T-helper 2 cell treated with Interferon-gamma antibody and Interleukin-4, amounts not matched to agents 100 ng/mL and 5 ng/mL, for 36 hours (primary cell): ENCODE measurements at regions not wholly inside any gene's neighbourhood (a gene's known extent, or its start where the extent isn't known, plus 50 kb on each side); places are given as distances from the start of the nearest gene placed in this dataset.
"Not testable (repeated sequence)": the region's sequence is repeated elsewhere in the genome, so short reads cannot be mapped to it uniquely, and the experiment has no call there.

Experiments used
- intact Hi-C: fragments of 100-400 bp; cut with micrococcal nuclease; formaldehyde crosslinking; loops from one replicate; pipeline ENCODE4 v1.15.1; 2023

DNA sequence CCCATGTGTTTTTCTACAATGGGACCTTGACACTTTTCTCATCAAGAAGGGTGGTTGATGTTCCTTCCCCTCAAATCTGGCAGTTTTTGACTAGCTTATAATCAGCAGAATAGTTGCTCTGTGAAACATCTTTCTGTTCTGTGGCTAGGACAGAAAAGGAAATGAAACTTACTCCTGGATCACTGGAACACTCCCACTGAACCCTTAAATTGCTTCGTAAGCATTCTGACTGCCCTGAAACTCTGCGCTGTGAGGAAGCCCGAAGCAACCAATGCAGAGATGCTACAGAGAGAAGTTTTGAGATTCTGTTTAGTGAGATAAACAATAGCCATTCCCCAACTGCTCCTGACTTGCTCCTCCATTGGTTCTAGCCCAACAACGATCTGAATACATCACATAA lies 602.2 kb downstream of the CENPC start:
- intact Hi-C loops, result no loop called here

DNA sequence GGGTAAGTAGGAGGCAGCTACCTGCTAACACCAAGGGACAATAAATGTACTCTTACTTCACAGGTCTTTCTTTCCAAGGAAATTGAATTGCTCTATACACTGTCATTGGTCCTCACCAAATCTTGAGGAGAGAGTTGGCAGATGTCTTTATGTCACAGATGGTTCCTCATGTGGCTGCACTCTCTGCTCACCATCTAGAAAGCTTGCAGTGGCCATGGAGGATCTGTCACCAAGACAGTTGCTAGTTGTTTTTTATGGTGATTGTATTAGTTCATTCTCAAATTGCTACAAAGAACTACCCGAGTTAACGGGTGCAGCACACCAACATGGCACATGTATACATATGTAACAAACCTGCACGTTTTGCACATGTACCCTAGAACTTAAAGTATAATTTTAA lies 613.3 kb downstream of the CENPC start:
- intact Hi-C loops, result not testable (repeated sequence)

DNA sequence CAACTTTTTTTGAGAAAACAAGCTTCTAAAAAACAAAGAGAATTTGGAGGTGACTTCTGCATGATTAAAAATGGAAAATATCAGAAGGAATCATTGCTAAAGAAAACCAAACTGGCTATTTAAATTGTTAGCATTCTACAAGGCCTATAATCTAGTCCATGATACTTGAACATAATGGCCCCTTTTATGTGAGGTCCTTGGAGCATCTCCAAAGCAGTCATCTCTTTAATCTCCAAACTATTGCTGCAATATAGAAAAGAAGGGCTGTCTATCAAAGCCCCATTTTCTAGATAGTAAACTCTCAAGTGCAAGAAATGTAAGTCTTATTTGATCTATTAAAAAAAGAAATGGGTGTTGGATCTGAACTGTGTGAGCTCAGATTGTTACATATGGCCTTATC lies 615.1 kb downstream of the CENPC start:
- intact Hi-C loops, result no loop called here

DNA sequence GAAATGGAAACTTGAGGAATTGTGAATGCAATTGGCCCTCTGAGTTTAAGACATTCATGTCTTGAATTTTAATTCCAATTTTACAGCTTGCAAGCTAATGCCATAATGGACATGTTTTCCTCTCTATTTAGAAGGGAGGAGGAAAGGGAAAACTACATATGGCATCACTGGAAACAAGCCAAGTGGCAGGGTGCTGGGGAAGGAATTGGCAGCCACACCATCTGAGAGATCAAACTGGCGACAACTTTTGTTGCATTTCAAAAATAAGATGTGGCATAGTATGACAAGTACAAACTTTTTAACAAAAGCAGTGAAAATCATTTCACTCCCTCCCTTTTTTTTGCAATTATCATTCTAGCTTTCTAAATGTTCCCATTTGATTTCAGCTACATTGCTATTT lies 615.6 kb downstream of the CENPC start:
- intact Hi-C loops, result no loop called here

DNA sequence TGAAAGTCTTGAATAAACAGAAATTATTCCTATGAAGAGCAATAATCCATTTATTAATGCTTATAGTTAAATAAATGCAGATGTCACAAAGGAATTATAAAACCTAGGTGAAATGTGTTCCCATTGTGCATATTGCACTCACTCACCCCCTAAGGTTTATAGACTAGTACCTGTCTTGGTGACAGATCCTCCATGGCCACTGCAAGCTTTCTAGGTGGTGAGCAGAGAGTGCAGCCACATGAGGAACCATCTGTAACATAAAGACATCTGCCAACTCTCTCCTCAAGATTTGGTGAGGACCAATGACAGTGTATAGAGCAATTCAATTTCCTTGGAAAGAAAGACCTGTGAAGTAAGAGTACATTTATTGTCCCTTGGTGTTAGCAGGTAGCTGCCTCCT lies 616.4 kb downstream of the CENPC start:
- intact Hi-C loops, result not testable (repeated sequence)

DNA sequence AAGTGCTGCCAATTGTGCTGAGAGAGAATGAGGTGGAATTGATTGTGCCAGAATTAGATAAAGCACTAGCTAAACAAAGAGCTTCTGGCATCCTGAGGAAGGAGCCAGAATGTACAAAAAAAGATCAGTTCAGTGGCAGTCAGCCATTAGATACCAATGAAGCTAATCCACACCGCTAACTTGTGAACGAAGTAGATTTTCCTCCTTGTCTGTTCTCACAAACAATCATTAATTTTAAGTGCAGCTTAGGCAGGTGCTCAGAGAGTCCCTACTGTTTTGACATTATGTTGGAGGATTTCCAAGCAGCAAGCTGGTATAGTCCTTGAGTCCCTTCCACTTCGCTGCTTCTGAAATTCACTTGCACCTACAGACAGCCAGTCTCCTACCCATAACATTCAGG lies 617.4 kb downstream of the CENPC start:
- intact Hi-C loops, result no loop called here

DNA sequence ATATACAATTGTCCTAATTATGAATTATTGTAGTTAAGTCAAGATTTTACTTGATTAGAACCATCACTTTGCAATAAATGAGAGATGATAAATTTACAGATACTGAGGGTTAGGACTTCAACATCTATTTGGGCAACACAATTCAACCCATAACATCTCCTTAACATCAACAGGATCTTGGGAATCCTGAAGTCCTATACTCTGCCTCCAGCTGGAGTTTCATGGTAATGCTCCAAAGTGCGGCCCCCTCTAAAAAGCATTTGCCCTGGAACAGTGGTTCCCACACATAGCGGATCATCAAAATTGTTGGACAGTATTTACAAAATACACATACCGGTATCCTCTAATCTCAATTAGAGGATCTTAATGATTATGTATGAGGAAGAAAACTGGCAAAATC lies 618.6 kb downstream of the CENPC start:
- intact Hi-C loops, result no loop called here

DNA sequence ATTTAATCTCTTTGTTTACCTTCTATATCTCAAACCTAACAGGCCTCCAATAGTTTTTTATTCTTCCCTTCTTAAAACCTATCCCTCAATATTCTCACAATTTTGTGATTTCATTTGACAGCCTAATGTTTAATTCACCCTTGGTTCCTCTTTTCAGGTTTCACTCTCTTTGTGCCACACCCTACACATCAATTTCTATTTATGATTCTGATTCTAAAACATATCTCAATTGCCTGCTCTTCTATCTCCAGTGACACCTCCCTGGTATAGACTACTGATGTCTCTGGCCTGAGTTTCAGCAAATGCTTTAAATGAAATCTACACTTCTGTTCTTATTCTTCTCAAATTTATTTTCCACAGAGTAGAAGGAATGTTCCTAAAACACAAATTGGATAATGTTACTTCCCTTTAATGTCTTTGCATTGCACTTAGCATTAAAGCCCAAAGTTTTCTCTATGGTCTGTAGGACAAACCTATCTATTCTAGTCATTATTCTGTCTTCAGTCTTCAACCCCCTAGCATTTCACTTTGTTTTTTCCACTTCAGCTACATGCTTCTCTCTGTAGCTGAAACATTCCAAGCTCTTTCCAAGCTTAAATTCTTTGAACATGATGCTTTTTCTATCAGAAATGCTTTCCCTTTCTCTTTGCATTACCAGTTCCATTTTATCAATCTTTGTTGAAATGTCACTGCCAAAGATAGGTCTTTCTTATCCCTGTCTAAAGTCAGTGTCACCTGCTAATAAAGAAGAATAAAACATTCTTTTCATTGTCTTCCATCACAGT lies 622.0 kb downstream of the CENPC start:
- intact Hi-C loops, result no loop called here

DNA sequence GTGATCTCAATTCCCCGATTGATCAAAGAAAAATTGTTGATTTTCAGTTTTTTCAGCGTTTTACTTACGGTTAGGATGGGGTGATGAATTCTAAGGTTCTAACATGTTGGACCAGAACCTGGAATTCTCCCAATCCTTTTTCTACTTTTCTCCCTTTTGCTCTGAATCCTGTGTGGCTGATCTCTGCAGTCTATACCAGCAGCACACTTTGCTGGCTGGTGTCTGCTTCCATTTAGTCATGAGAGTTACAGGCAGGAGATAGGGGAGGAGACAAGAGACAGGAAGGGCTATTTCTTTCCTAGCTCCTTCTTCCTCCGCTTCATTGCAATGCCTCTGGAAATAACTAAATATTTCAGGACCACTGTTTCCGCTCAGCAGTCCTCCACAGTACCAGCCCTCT lies 623.9 kb downstream of the CENPC start:
- intact Hi-C loops, result no loop called here

DNA sequence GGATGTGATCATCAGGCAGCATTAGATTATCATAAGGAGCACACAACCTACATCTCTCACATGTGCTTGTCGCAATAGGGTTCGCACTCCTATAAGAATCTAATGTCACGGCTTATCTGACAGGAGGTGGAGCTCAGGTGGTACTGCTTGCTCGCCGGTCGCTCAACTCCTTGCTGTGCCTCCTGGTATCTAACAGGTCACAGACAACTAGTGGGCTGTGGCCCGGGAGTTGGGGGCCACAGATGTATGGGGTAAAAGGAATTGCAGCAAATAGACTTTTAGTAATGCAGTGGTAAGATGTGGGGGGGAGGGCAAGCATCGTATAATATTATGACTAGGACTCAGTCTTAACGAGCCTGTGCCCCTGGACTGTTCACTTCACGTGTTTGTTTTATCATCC lies 624.8 kb downstream of the CENPC start:
- intact Hi-C loops, result no loop called here

DNA sequence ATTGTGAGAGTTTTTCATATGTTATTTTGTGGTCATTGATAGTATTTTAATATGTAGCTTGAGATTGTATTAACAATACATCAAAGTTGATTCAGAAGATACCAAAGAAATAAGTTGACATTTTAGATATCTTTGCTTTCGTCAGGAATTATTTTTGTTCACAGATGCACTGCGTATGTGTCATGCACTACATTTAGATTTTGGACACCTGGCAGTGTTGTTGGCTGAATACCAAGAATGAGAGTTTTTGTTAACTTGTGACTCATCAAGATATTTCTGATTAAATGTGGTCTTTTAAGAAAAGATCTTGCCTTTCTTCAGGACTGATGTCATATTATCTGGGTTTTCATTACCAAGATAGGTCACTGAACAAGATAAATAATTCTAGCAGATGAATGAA lies 633.4 kb downstream of the CENPC start:
- intact Hi-C loops, result no loop called here

DNA sequence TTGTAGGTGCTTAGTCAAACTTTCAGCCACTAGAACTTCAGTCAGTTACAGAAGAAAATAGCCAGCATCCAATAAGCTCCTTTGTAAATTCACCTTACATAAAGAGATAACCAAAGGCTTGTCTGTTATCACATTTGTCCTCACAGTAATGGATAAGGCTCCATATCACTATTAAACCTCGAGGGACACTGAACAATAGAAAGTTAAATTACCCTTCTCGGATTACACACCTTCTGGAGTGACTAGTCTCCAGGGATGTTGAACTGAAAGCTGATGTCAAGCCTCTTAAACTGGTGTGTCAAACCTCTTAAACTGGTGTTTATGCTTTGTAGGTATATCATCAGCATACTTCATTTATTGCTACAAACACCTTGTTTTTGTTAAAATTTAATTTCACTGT lies 639.0 kb downstream of the CENPC start:
- intact Hi-C loops, result no loop called here

DNA sequence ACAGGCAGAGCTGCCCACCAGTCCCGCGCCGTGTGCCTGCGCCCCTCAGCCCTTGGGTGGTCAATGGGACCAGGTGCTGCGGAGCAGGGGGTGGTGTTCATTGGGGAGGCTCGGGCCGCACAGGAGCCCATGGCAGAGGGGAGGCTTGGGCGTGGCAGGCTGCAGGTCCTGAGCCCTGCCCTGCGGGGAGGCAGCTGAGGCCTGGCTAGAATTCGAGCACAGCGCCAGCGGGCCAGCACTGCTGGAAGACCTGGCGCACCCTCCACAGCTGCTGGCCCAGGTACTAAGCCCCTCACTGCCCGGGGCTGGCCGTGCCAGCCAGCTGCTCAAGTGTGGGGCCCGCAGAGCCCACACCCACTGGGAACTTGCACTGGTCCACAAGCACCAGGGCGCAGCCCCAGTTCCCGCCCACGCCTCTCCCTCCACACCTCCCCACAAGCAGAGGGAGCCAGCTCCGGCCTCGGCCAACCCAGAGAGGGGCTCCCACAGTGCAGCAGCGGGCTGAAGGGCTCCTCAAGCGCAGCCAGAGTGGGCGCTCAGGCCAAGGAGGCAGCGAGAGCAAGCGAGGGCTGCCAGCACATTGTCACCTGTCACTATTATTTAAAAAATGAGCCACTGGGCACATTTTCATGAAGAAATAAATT lies 645.8 kb downstream of the CENPC start:
- intact Hi-C loops, result no loop called here

DNA sequence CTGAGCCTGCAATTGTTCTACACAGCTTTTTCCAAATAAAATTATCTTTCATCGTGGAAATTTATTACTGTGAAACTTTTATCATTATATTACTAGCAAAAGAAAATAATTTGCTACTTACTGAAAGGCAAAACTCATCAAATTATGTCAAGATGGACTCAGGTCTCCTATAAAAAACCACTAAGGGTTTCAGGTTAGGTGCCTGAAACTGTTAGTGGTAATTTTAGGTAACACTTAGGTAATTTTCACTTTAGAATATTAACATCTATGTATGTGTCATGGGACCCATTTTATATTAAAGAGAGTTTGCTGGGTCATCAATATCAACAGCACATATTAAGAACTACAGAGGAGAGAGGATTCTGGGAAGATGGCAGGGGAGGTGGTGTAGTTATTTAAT lies 651.5 kb downstream of the CENPC start:
- intact Hi-C loops, result no loop called here

DNA sequence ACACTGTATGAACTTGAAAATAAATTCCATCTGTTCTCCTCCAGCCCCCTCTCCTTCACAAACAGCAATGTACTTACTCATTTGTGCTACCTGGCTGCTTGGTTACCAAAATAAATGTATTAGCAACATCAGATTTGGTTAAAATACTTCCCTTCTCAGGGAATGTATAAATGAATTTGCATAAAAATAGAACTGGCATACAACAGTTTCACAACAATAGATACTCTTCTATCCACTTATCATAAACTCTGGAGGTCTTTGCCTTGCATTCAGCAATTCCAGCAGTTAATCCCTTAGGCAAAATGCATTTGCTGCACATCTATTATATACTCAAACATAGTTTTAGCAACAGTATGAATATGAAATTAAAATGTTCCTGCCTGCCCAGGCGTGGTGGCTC lies 658.2 kb downstream of the CENPC start:
- intact Hi-C loops, result loop anchor here (5.0 kb wide), 1 partner anchor 760 kb away; no protein-coding TSS in a partner anchor

DNA sequence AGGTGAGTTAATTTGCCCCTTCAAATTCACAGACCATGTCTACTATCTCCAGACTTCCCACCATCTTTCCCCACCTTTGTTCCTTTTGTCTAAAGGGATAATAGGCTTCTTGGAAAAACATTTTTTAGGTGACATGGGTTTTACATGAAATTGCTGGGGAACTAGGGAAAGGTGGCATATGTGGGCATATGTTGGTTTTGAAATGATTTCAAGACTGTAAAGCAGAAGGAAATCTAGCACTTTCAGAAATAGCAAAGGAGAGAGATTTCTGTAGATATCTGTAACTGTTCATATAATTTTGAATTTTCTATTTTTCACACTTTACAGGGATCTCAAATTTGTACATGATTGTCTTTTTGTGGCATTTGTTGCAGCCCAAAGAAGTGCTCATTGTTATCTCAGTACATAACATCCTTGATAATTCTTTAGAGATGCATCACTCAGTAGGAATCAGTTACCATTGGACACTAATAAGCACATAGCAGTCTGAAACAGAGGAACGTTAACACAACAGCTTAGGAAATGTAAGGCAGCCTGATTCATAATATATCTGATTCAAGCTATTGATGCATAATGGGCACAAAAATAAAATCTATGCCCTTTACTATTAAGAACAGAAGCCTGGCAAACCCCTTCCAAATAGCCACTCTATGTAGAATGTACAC lies 659.7 kb downstream of the CENPC start:
- intact Hi-C loops, result loop anchor here (5.0 kb wide), 1 partner anchor 758 kb away; no protein-coding TSS in a partner anchor

DNA sequence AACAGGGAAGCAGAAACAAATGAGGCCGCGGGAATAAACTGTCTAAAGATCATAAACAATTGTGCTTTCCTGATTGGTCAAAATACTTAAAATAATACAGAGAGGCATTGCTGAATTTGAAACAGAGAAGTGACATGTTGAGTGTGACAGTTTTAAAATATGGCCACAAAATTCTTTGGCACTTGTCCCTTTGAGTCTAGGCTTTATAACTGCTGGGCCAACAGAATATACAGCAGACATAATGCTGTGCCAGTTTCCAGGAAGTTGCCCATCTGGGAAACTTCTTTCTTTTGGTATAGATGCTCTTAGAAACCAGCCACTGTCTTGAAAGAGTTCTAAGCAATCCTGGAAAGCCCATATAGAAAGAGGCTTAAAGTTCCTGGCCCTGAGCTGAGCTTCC lies 668.4 kb downstream of the CENPC start:
- intact Hi-C loops, result no loop called here

DNA sequence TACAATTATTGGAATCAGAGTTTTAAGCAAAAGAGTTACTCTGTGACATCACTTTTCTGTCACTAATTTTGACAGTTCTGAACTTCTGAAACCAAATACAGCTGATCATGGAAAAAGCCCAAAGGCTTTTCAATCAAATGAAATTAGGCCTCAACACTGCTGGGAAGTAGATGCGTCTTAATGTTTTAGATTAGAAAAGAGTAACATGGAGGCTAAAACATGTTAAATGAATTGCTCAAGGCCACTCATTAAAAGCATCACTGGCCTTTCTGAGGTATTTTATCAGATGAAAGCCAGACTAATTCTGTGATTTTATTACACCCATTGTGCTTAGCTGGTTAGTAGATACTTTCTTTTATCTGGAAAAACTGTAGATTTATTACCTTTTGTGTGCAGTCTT lies 672.6 kb downstream of the CENPC start:
- intact Hi-C loops, result no loop called here

DNA sequence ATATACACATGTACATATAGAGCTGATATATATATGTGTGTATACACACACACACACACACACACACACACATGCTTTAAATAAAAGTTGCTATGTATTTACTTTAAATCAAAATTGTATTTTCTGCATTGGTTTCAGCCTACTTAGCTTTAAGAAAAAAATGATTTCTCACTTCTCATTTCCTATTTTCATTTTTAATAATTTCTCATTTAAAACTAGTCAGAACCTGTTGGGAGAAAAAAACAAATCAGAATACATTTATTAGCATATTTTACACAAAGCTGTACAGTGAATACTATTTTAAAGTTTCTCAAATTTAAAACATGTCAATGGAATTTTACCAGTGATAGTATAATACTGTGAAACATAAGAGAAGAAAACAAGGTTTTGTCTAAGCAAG lies 681.8 kb downstream of the CENPC start:
- intact Hi-C loops, result no loop called here

DNA sequence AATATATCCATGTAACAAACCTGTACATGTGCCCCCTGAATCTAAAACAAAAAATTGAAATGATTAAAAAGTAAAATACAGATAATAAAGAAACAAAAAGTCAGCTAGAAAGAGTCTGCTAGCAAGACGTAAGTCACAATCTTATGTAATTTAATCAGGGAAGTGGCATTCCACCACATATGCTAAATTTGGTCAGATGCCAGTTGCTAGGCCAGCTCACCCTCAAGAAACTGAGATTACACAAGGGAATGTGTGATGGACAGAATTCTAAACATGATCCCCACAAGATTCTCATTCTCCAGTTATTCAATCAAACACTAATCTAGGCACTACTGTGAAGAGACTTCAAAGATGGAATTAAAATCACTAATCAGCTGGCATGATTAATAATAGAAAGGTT lies 689.3 kb downstream of the CENPC start:
- intact Hi-C loops, result no loop called here

DNA sequence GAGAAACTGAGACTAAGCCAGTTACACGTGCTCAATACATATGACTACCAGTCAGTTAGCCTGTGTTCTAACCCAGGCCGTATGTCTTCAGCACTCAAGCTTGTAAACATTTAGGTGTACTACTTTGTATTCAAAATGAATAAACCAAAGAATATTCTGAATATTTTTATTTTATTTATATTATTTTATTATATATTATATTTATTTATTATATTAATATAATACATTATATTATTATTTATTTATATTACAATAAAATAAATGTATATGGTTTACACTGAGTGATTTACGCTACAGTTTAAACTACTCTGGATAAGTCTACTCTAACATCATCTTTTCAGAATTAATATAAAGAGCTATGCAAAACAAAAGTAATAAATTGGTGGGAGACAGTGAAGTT lies 691.5 kb downstream of the CENPC start:
- intact Hi-C loops, result no loop called here

DNA sequence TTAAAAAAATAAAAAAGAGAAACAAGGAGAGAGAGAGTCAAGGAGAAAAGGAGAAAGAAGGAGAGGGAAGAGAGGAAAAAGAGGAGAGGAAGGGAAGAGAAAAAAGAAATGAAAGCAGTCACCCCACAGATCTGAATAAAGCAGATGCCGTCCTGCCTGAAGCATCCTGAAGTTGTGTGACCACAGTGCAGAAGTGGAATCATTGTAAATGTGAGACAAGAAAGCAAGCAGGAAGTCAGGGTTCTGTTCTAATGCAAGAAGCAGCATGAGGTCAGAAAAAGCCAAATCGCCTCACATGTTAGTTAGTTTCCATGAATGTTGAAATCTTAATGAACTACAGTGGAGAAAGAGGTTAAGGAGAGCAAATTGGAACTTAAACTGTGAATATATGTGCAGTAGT lies 692.5 kb downstream of the CENPC start:
- intact Hi-C loops, result no loop called here

DNA sequence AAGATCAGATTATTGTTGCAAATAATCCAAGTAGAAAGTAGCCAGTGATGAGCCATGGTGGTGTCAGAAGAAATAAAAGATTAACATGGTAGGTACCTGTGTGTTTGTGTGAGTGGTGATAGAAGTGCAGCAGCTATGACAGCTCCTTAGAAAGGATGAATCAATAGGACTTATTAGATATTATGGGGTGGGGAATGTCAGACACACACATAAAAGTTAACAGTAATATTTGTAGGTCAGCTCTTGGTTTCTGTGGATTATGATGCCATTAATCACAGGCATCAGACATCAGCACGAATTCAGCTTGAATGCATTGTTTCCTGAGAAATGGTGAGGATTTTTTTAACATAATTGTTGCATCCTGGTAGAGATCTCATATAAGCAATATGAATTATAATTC lies 695.7 kb downstream of the CENPC start:
- intact Hi-C loops, result no loop called here
